SU-DHL-6 (cell line): ENCODE measurements at regions not wholly inside any gene's neighbourhood (a gene's known extent, or its start where the extent isn't known, plus 50 kb on each side); places are given as distances from the start of the nearest gene placed in this dataset.

ENCODE experiments used
- EZH2phosphoT487 ChIP-seq: fragments of 200-600 bp; sonication (generic), shearing (Covaris generic); conservative IDR thresholded peaks from 2 replicates; pipeline ENCODE4 v1.6.1; 2018; ENCODE audit warnings: mild to moderate bottlenecking, antibody characterized with exemption, low read length, moderate library complexity, mixed read lengths
- TF ChIP-seq, protein P1 (sequence below): fragments of 200-600 bp; sonication (generic); IDR thresholded peaks from one replicate; pipeline ENCODE4 v1.5.1; 2017; ENCODE audit warnings: antibody characterized with exemption, mild to moderate bottlenecking, low read length, moderate library complexity; ENCODE audit not compliant: insufficient read depth, poor library complexity, severe bottlenecking

DNA sequence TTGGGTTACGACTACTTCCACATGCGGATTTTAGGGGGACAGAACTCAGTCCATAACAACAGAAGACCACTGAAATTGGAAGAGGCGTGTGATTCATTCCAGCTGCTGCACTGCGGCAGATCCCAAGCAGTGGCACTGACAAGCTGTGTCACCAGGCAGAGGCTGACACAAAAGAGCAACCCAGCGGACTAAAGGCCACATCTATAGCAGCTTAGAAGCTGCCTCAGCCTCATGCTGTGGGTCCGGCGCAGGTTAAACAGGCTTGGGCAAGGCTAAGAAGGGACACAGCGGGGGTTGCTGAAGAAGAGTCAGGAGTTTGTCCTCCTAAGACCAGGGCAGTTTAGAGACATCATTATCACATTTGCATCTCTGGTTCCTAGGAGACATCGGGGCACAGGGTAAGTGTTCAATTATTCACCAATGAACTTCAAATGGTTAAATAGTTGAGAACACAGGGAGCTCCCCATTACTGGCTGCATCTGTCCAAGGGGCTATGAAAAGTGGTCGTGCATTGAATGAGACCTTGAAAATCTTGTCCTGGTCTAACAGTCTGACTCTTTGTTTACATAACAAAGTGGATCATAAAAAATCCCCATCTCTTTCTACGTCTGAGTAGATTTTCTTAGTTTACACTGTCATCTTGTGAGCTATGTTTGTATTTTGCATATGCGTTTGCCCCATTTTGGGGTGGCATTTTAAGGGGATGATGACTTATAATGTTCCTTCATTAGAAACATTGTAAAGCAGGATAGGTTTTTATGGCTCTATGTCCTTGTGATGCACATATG, 162.3 kb upstream of the TRIB2 start:
- TF ChIP-seq, protein P1, sequence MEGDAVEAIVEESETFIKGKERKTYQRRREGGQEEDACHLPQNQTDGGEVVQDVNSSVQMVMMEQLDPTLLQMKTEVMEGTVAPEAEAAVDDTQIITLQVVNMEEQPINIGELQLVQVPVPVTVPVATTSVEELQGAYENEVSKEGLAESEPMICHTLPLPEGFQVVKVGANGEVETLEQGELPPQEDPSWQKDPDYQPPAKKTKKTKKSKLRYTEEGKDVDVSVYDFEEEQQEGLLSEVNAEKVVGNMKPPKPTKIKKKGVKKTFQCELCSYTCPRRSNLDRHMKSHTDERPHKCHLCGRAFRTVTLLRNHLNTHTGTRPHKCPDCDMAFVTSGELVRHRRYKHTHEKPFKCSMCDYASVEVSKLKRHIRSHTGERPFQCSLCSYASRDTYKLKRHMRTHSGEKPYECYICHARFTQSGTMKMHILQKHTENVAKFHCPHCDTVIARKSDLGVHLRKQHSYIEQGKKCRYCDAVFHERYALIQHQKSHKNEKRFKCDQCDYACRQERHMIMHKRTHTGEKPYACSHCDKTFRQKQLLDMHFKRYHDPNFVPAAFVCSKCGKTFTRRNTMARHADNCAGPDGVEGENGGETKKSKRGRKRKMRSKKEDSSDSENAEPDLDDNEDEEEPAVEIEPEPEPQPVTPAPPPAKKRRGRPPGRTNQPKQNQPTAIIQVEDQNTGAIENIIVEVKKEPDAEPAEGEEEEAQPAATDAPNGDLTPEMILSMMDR, result no peak
- TF ChIP-seq EZH2phosphoT487, result no peak
